SKM-1 (cell line): ENCODE measurements at regions not wholly inside any gene's neighbourhood (a gene's known extent, or its start where the extent isn't known, plus 50 kb on each side); places are given as distances from the start of the nearest gene placed in this dataset.

ENCODE experiments used
- DNase-seq: peaks from one replicate; lab custom pipeline; 2025; ENCODE audit not compliant: unreplicated experiment; lab: John Stamatoyannopoulos, UW

- DNase-seq = no peak
These were observed 691.9 kb downstream of the UQCRFS1 start for GRCh38 chr19:28520998-28521568.

DNA sequence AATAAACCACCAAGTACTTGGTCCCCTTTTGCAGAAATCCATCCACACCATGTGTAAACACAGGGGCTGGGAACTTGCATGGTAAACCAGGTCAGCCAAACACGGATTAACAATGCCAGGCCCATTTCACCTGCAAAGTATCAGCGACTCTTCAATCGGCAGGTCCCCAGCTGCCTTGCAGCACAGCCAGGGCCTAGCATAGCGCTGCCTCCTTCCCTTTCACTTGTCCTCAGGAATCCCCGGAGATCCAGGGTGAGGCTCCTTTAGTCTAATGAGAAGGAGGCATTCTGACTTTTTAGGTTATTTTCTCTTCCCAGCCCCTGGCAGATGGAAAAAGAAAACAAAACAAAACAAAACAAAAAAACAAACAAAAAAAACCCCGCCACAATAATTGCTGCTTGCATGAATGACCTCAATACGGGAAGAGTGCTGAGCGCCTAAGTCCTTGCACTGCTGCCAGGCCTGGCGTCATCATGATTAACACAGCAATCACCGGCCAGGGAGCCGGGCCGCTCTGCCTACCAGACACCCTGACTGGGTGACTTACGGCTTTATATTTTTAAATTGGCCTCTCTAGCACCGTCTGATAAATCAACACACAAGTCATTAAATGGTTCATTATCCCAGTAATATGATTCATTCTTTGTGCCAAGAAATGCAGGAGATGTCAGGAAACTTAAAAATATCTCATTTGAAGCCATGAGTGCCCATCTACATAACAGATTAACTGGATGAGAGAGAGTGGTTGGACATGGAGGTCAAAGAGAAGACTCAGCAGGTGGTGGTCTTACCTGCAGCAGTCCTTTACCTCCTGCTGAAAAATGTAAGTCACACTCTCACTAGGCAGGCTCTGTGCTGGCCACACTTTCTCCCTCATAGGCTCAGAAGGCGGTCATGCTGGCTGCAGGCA, 692.7 kb downstream of the UQCRFS1 start:
- DNase-seq = no peak

DNA sequence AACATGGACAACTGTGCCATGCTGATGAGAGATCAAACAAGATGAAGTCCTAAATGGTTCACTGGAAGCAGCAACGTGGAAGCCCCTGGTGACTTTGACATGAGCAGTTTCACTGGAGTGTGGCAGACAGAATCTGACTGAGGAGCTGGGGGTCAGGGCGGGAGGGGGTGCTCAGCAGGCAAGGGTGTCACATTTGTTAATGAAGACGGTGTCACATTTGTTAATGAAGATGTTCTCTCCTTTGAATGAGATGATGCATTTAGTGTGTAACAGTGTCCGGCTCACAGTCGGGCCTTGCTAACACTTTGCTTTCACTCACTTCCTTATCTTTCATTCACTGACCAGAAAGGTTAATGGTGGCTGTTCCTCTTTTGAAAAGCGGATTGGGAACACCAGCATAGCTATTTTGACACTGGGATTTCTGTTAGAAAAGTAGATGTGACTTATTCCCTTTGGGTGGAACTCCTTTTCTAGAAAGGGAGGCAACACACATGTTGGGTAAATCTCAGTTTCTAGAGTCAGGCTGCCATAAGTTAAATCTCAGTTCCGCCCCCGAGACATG, 693.7 kb downstream of the UQCRFS1 start:
- DNase-seq = peak; percentile 1

DNA sequence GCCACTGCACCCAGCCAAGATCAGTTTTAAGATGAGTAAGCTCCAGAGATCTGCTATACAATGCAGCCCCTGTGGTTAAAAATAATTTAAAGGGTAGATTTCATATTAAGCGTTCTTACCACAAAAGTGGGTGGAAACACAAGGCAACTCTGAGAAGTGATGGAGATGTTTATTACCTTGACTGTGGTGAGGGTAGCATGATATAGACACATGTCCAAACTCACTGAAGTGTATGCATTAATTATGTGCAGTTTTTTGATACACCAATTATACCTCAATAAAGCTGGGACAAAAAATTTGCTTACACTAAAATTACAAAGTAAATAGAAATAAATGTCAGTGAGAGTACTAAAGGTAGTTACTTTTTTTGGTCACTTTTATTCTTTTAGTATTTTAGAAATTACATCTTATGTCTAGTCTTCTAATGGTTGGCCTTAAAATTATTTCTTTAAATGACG, 696.5 kb downstream of the UQCRFS1 start:
- no peak for DNase-seq

DNA sequence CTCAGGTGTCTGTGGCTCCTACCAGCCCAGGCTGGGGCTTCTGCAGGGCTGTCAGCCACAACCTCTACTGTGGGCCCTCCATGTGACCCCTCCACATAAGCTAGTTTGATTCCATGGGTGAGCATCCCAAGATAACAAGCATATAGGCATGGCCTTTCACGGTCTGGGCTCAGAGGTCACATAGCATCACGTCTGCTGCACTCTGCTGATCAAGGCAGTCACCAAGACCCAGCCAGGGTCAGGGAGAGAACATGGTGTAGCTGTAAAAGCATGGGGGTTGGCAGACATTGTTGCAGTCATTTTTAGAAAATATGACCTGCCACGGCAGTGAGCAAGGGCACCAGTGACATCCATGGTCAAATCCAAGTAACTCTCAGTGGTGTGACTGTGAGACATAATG, 698.8 kb downstream of the UQCRFS1 start:
- DNase-seq = no peak

DNA sequence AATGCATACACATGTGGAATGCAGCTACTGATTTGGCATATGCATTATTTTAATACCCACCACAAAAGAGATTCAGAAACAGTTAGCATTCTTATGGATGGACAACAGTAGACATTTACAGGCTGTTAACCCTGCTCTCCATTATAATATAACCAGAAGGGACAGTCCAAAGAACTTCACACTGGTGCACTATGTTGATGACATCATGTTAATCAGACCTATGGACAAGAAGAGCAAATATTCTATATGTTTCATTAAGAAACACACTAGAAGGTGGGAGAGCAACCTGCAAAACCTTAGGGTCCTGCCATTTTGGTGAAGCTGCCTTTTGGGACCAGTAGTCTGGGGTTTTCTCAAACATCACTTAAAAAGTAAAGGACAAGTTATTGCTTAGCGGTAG, 701.3 kb downstream of the UQCRFS1 start:
- DNase-seq = no peak

GRCh38 chr19:28509079-28509895, 703.7 kb downstream of the UQCRFS1 start:
- DNase-seq = no peak

DNA sequence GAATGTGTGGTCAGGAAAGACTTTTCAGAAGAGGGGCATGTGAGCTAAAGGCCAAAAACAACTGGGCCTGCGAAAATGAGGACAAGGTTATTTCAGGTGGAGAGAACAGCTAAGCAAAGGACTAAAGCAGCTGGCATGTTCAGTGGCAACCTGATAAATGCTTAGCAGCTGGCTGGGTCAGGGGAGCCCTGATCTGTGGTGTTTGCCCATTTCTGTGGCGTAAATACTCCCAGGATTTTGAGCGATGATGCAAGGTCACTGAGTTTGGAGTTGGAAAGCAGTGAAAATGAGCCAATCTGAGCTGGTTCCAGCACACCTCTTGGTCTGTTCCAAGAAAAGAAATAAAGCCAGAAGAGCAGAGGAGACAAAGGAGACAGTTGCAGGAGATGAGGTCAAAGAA, 704.3 kb downstream of the UQCRFS1 start:
- no peak for DNase-seq

GRCh38 chr19:28505933-28506332, 707.0 kb downstream of the UQCRFS1 start:
- DNase-seq = no peak

GRCh38 chr19:28505134-28505533, 707.8 kb downstream of the UQCRFS1 start:
- DNase-seq = no peak

GRCh38 chr19:28504727-28505126, 708.2 kb downstream of the UQCRFS1 start:
- DNase-seq = no peak

GRCh38 chr19:28504139-28504538, 708.8 kb downstream of the UQCRFS1 start:
- peak; percentile 48 for DNase-seq

GRCh38 chr19:28502879-28503734, 709.8 kb downstream of the UQCRFS1 start:
- DNase-seq = no peak

- DNase-seq = no peak
These were observed 711.0 kb downstream of the UQCRFS1 start for GRCh38 chr19:28501976-28502375.

DNA sequence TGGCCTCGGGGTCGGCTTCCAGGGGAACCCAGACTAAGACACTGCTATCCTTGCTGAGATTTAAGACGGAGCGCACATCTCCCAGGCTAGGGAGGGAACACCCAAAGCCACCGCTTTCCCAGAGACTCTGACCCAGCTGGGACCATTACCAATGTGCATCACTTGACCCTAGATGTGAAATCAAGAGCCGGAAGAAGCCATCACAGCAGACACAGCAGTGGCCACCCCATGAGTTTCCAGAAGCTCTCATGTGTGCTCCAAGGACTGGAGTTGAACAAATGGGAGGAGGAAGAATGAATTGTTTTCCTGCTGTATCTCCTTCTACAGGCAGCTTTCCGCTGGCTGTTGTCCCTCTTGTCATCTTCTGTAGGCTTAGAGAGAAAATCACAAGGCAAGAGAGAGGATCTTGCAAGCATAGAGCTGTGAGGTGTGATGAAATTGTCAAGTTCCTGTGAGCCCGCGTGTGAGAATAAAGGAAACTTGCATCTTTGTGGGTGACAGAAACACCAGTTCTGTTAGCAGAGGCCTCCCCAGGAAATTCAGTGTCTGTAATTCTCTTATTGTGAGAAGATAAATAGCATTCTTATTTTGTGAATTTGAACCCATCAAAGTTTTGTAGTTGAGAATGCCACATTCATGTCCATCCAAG, 711.8 kb downstream of the UQCRFS1 start:
- peak; percentile 56 for DNase-seq

GRCh38 chr19:28500296-28500695, 712.7 kb downstream of the UQCRFS1 start:
- no peak for DNase-seq

DNA sequence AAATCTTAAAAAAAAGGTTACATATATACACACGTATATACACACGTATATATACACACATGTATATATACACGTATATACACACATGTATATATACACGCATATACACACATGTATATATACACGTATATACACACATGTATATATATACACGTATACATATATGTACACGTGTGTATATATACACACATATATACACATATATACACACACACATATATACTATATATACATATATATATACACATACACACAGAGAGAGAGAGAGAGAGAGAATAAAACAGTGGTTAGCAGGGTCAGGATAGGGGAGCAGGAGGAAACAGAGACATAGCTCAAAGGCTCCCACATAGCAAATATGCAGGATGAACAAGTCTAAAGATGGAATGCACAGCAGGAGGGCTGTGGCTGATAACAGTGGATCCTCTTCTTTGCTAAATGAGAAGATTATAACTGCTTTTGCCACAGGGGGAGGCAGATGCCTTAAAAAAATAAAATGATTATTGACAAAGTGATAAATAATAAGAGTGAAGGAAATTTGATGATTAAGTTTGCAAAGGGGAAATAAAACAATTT, 714.5 kb downstream of the UQCRFS1 start:
- no peak for DNase-seq

DNA sequence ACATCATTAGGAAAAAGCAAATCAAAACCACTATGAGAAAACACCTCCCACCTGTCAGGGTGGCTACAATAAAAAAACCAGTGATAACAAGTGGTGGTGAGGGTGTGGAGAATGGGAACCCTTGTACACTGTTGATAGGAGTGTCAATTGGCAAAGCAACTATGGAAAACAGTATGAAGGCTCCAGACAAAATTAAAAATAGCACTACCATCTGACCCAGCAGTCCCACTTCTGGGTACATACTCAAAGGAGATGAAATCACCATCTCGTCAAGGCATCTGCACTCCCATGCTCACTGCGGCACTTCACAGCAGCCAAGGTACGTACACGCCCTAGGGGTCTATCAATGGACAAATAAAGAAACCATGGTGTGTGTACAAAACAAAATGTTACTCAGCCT, 715.1 kb downstream of the UQCRFS1 start:
- no peak for DNase-seq

GRCh38 chr19:28497137-28497536, 715.8 kb downstream of the UQCRFS1 start:
- no peak for DNase-seq

DNA sequence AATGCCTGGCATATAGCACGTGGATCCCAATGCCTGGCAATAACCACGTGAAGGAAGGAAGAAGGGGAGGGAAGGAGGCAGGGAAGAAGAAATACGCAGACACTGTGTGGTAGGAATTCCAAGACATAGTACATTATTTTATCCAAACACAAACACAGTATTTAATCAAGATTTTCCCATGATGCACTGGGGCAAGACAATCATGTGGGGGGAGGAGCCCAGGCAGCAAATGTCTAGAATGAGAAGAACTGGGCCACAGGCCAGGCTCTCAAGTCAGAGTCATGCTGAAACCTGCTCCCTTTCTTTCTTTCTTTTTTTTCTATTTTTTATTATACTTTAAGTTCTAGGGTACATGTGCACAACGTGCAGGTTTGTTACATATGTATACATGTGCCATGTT, 717.9 kb downstream of the UQCRFS1 start:
- DNase-seq = no peak
